ENCODE measurements at regions not wholly inside any gene's neighbourhood (a gene's known extent, or its start where the extent isn't known, plus 50 kb on each side); places are given as distances from the start of the nearest gene placed in this dataset.
"Not testable (repeated sequence)": the region's sequence is repeated elsewhere in the genome, so short reads cannot be mapped to it uniquely, and the experiment has no call there.

- no peaks in the 10 kb centered on the region for H3K9me3 ChIP-seq (ENCODE audit: control insufficient read depth in 2 of 3, insufficient read depth in 1 of 3, low read length in 3 of 3)
- intact Hi-C loops (cut with DNase I) = no loop called here
- FAIRE-seq (no peak), DNase-seq (peak in 3 of 5 donors; percentile 17 to 67 (median 59))
- no peak overlapping the region for H3K27ac ChIP-seq (ENCODE audit: low read depth in 2 of 2, low read length in 2 of 2)
- H3K9ac ChIP-seq (ENCODE audit: low read length in 3 of 3) = no peak overlapping the region
- no peaks in the 10 kb centered on the region for H3K27me3 ChIP-seq (ENCODE audit: control insufficient read depth, insufficient read depth, low read length)
- H3K36me3 ChIP-seq (ENCODE audit: control insufficient read depth in 2 of 3, insufficient read depth in 3 of 3, low read length in 3 of 3) = no peaks in the 10 kb centered on the region
- TF ChIP-seq, protein P1, sequence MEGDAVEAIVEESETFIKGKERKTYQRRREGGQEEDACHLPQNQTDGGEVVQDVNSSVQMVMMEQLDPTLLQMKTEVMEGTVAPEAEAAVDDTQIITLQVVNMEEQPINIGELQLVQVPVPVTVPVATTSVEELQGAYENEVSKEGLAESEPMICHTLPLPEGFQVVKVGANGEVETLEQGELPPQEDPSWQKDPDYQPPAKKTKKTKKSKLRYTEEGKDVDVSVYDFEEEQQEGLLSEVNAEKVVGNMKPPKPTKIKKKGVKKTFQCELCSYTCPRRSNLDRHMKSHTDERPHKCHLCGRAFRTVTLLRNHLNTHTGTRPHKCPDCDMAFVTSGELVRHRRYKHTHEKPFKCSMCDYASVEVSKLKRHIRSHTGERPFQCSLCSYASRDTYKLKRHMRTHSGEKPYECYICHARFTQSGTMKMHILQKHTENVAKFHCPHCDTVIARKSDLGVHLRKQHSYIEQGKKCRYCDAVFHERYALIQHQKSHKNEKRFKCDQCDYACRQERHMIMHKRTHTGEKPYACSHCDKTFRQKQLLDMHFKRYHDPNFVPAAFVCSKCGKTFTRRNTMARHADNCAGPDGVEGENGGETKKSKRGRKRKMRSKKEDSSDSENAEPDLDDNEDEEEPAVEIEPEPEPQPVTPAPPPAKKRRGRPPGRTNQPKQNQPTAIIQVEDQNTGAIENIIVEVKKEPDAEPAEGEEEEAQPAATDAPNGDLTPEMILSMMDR (IDR thresholded peaks at IDR 0.05; ENCODE audit: borderline replicate concordance, extremely low read depth, insufficient read depth) = no peak
- H3K4me1 ChIP-seq (ENCODE audit: control insufficient read depth in 2 of 3, insufficient read depth in 2 of 3, low read depth in 1 of 3, low read length in 3 of 3) = no peaks in the 10 kb centered on the region
- H3K4me3 ChIP-seq (ENCODE audit: low read length in 3 of 3) = no peak overlapping the region
These were observed 69.5 kb upstream of the ZNF92 start for GRCh38 chr7:65304175-65304574.

GRCh38 chr7:65302883-65303282 is 70.8 kb upstream of the ZNF92 start:
- no peaks in the 10 kb centered on the region for H3K4me1 ChIP-seq (ENCODE audit: control insufficient read depth in 2 of 3, insufficient read depth in 2 of 3, low read depth in 1 of 3, low read length in 3 of 3)
- no peak for DNase-seq
- no peaks in the 10 kb centered on the region for H3K9me3 ChIP-seq (ENCODE audit: control insufficient read depth in 2 of 3, insufficient read depth in 1 of 3, low read length in 3 of 3)
- no peak overlapping the region for H3K4me3 ChIP-seq (ENCODE audit: low read length in 3 of 3)
- intact Hi-C loops (cut with DNase I) = no loop called here
- TF ChIP-seq, protein P1 (IDR thresholded peaks at IDR 0.05; ENCODE audit: borderline replicate concordance, extremely low read depth, insufficient read depth) = no peak
- H3K9ac ChIP-seq (ENCODE audit: low read length in 3 of 3) = no peak overlapping the region
- no peaks in the 10 kb centered on the region for H3K36me3 ChIP-seq (ENCODE audit: control insufficient read depth in 2 of 3, insufficient read depth in 3 of 3, low read length in 3 of 3)
- H3K27ac ChIP-seq (ENCODE audit: low read depth in 2 of 2, low read length in 2 of 2) = no peak overlapping the region
- no peak for FAIRE-seq
- no peaks in the 10 kb centered on the region for H3K27me3 ChIP-seq (ENCODE audit: control insufficient read depth, insufficient read depth, low read length)

GRCh38 chr7:65301007-65301406 is 72.6 kb upstream of the ZNF92 start:
- DNase-seq (no peak), FAIRE-seq (no peak)
- Histone ChIP-seq H3K27me3 (ENCODE audit: control insufficient read depth, insufficient read depth, low read length) (no peaks in the 10 kb centered on the region), H3K9ac (ENCODE audit: low read length in 3 of 3) (no peak overlapping the region), H3K4me1 (ENCODE audit: control insufficient read depth in 2 of 3, insufficient read depth in 2 of 3, low read depth in 1 of 3, low read length in 3 of 3) (no peaks in the 10 kb centered on the region), H3K27ac (ENCODE audit: low read depth in 2 of 2, low read length in 2 of 2) (no peak overlapping the region), H3K4me3 (ENCODE audit: low read length in 3 of 3) (no peak overlapping the region), H3K36me3 (ENCODE audit: control insufficient read depth in 2 of 3, insufficient read depth in 3 of 3, low read length in 3 of 3) (no peaks in the 10 kb centered on the region), H3K9me3 (ENCODE audit: control insufficient read depth in 2 of 3, insufficient read depth in 1 of 3, low read length in 3 of 3) (no peaks in the 10 kb centered on the region)
- TF ChIP-seq, protein P1 (IDR thresholded peaks at IDR 0.05; ENCODE audit: borderline replicate concordance, extremely low read depth, insufficient read depth) = no peak
- intact Hi-C loops (cut with DNase I) = no loop called here

GRCh38 chr7:65295409-65295808 is 78.2 kb upstream of the ZNF92 start:
- H3K27ac ChIP-seq (ENCODE audit: low read depth in 2 of 2, low read length in 2 of 2) = no peak overlapping the region
- intact Hi-C loops (cut with DNase I) = no loop called here
- TF ChIP-seq, protein P1 (IDR thresholded peaks at IDR 0.05; ENCODE audit: borderline replicate concordance, extremely low read depth, insufficient read depth) = no peak
- H3K4me3 ChIP-seq (ENCODE audit: low read length in 3 of 3) = no peak overlapping the region
- no peaks in the 10 kb centered on the region for H3K36me3 ChIP-seq (ENCODE audit: control insufficient read depth in 2 of 3, insufficient read depth in 3 of 3, low read length in 3 of 3)
- DNase-seq (no peak), FAIRE-seq (no peak)
- H3K9me3 ChIP-seq (ENCODE audit: control insufficient read depth in 2 of 3, insufficient read depth in 1 of 3, low read length in 3 of 3) = no peaks in the 10 kb centered on the region
- no peak overlapping the region for H3K9ac ChIP-seq (ENCODE audit: low read length in 3 of 3)
- H3K4me1 ChIP-seq (ENCODE audit: control insufficient read depth in 2 of 3, insufficient read depth in 2 of 3, low read depth in 1 of 3, low read length in 3 of 3) = no peaks in the 10 kb centered on the region
- H3K27me3 ChIP-seq (ENCODE audit: control insufficient read depth, insufficient read depth, low read length) = no peaks in the 10 kb centered on the region

DNA sequence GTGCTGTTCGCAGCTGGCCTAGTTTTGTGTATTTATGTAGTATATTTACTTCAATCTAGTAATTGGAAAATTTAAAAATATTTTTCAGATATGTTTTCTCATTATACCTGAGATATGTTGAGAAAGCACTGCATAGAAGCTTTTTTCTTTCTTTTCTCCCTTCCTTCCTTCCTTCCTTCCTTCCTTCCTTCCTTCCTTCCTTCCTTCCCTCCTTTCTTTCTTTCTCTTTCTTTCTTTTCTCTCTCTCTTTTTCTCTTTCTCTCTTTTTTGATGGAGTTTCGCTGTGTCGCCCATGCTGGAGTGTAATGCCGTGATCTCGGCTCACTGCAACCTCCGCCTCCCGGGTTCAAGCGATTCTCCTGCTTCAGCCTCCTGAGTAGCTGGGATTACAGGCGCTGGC is 83.3 kb upstream of the ZNF92 start:
- intact Hi-C loops (cut with DNase I); DNase-seq; H3K4me1 ChIP-seq (ENCODE audit: control insufficient read depth in 2 of 3, insufficient read depth in 2 of 3, low read depth in 1 of 3, low read length in 3 of 3); H3K9me3 ChIP-seq (ENCODE audit: control insufficient read depth in 2 of 3, insufficient read depth in 1 of 3, low read length in 3 of 3); H3K27ac ChIP-seq (ENCODE audit: low read depth in 2 of 2, low read length in 2 of 2); H3K36me3 ChIP-seq (ENCODE audit: control insufficient read depth in 2 of 3, insufficient read depth in 3 of 3, low read length in 3 of 3); H3K4me3 ChIP-seq (ENCODE audit: low read length in 3 of 3); FAIRE-seq; H3K27me3 ChIP-seq (ENCODE audit: control insufficient read depth, insufficient read depth, low read length); H3K9ac ChIP-seq (ENCODE audit: low read length in 3 of 3): not testable (repeated sequence)

Data from kidney (tissue), 13 donors.